ENCODE measurements at regions not wholly inside any gene's neighbourhood (a gene's known extent, or its start where the extent isn't known, plus 50 kb on each side); places are given as distances from the start of the nearest gene placed in this dataset.

- TF ChIP-seq, protein P1, sequence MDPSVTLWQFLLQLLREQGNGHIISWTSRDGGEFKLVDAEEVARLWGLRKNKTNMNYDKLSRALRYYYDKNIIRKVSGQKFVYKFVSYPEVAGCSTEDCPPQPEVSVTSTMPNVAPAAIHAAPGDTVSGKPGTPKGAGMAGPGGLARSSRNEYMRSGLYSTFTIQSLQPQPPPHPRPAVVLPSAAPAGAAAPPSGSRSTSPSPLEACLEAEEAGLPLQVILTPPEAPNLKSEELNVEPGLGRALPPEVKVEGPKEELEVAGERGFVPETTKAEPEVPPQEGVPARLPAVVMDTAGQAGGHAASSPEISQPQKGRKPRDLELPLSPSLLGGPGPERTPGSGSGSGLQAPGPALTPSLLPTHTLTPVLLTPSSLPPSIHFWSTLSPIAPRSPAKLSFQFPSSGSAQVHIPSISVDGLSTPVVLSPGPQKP (IDR thresholded peaks at IDR 0.05; ENCODE audit: low read depth, low read length), result no peak
- TF ChIP-seq CEBPB (IDR thresholded peaks at IDR 0.05), result no peak
- no peak for TF ChIP-seq MAZ (IDR thresholded peaks at IDR 0.05; ENCODE audit: borderline replicate concordance, low read depth, low read length)
- no peak for TF ChIP-seq HOXB13 (CRISPR knock-in tag; IDR thresholded peaks at IDR 0.05; ENCODE audit: low read depth)
- no peak for TF ChIP-seq ZFP36 (IDR thresholded peaks at IDR 0.05; ENCODE audit: borderline replicate concordance, partially characterized antibody)
- TF ChIP-seq HMGXB4 (CRISPR knock-in tag; IDR thresholded peaks at IDR 0.05; ENCODE audit: borderline replicate concordance), result no peak
These were observed 53.7 kb upstream of the HHIP start (continued) for GRCh38 chr4:144592264-144592663.

GRCh38 chr4:144594471-144594986, 51.4 kb upstream of the HHIP start:
- 81% methylated on average over 1 of the region's 1 CpG for WGBS (ENCODE audit: missing lambda C conversion rate)
- no peak for ATAC-seq
- Histone ChIP-seq H3K27ac (no peak overlapping the region), H3K4me1 (peaks cover 17% of the 10 kb centered on the region), H3K9me3 (no peaks in the 10 kb centered on the region), H3K4me3 (no peak overlapping the region), H3K4me2 (no peak overlapping the region)
- no peak for DNase-seq (ENCODE audit: low read depth in 1 of 2, low spot score in 1 of 2)
- no peak for FAIRE-seq
- CTCF ChIA-PET, result no interaction called here
- no peak for TF ChIP-seq HEYL (CRISPR knock-in tag; IDR thresholded peaks at IDR 0.05)
- no peak for TF ChIP-seq BCL3 (IDR thresholded peaks at IDR 0.05)
- no peak for TF ChIP-seq CHD4 (IDR thresholded peaks at IDR 0.05; ENCODE audit: borderline replicate concordance)
- TF ChIP-seq SMC3 (IDR thresholded peaks at IDR 0.05), result no peak
- TF ChIP-seq, protein P2, sequence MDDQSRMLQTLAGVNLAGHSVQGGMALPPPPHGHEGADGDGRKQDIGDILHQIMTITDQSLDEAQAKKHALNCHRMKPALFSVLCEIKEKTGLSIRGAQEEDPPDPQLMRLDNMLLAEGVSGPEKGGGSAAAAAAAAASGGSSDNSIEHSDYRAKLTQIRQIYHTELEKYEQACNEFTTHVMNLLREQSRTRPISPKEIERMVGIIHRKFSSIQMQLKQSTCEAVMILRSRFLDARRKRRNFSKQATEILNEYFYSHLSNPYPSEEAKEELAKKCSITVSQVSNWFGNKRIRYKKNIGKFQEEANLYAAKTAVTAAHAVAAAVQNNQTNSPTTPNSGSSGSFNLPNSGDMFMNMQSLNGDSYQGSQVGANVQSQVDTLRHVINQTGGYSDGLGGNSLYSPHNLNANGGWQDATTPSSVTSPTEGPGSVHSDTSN (IDR thresholded peaks at IDR 0.05), result no peak
- TF ChIP-seq, protein P3, sequence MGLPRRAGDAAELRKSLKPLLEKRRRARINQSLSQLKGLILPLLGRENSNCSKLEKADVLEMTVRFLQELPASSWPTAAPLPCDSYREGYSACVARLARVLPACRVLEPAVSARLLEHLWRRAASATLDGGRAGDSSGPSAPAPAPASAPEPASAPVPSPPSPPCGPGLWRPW (IDR thresholded peaks at IDR 0.05), result no peak
- no peak for TF ChIP-seq NR3C1 (IDR thresholded peaks at IDR 0.05)
- TF ChIP-seq RNF2 (IDR thresholded peaks at IDR 0.05; ENCODE audit: borderline replicate concordance, low read depth), result no peak
- TF ChIP-seq TFCP2L1 (CRISPR knock-in tag; IDR thresholded peaks at IDR 0.05), result no peak
- TF ChIP-seq BHLHE40 (IDR thresholded peaks at IDR 0.05; ENCODE audit: low read depth, low read length), result no peak
- no peak for TF ChIP-seq ZNF302 (CRISPR knock-in tag; IDR thresholded peaks at IDR 0.05)
- TF ChIP-seq FOXS1 (CRISPR knock-in tag; IDR thresholded peaks at IDR 0.05), result no peak
- TF ChIP-seq ATOH8 (CRISPR knock-in tag; IDR thresholded peaks at IDR 0.05; ENCODE audit: low read depth), result no peak
- POLR2A ChIA-PET, result no interaction called here

Data from A549 (cell line).